Thyroid gland (tissue), 4 donors: ENCODE measurements at regions not wholly inside any gene's neighbourhood (a gene's known extent, or its start where the extent isn't known, plus 50 kb on each side); places are given as distances from the start of the nearest gene placed in this dataset.

Experiments
- POLR2A ChIP-seq, 2 donors: fragments of 450-650 bp; IDR thresholded peaks; one replicate each; pipeline ENCODE4 v1.6.1; 2017; ENCODE audit warnings: antibody characterized with exemption in 2 of 2, mild to moderate bottlenecking in 2 of 2, moderate library complexity in 1 of 2
- TF ChIP-seq, protein P1 (sequence below), 6 experiments: fragments of 200-600 bp in 3 of 6; fragments of 450-650 bp in 3 of 6; sonication (generic) in 3 of 6; IDR thresholded peaks; one replicate each; pipeline ENCODE4 v1.5.1; 2016 to 2019; ENCODE audit warnings: antibody characterized with exemption in 6 of 6, mild to moderate bottlenecking in 2 of 6, inconsistent platforms in 1 of 6, moderate library complexity in 1 of 6

DNA sequence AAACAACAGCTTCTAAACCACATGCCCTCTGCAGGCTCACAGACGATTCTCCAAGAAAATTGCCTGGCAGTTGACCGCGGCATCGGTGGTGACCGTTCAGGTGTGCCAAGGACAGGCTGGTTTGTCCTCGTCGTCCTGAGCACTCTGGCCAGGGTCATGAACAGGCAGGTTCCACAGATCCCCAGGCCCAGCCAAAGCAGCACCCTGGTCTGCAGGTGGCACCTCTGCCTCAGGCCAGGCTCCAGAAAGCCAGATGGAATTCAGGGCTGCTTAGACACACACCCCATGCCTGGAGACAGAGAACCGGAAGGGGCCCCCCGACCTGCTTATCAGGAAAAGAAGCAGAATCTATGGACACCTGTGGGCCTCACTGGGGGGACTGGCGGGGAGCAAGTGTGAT, 338.7 kb downstream of the BRD1 start:
- TF ChIP-seq, protein P1, sequence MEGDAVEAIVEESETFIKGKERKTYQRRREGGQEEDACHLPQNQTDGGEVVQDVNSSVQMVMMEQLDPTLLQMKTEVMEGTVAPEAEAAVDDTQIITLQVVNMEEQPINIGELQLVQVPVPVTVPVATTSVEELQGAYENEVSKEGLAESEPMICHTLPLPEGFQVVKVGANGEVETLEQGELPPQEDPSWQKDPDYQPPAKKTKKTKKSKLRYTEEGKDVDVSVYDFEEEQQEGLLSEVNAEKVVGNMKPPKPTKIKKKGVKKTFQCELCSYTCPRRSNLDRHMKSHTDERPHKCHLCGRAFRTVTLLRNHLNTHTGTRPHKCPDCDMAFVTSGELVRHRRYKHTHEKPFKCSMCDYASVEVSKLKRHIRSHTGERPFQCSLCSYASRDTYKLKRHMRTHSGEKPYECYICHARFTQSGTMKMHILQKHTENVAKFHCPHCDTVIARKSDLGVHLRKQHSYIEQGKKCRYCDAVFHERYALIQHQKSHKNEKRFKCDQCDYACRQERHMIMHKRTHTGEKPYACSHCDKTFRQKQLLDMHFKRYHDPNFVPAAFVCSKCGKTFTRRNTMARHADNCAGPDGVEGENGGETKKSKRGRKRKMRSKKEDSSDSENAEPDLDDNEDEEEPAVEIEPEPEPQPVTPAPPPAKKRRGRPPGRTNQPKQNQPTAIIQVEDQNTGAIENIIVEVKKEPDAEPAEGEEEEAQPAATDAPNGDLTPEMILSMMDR (IDR thresholded peaks at IDR 0.05): no peak
- TF ChIP-seq POLR2A (IDR thresholded peaks at IDR 0.05): no peak
